Stimulated activated CD8-positive, alpha-beta memory T cell treated with anti-CD3 and anti-CD28 coated beads, Interleukin-15, amount 100 ng/mL, for 1 hour (primary cell): ENCODE measurements at regions not wholly inside any gene's neighbourhood (a gene's known extent, or its start where the extent isn't known, plus 50 kb on each side); places are given as distances from the start of the nearest gene placed in this dataset.
"Not testable (repeated sequence)": the region's sequence is repeated elsewhere in the genome, so short reads cannot be mapped to it uniquely, and the experiment has no call there.

Experiments
- DNase-seq: peaks from one replicate; pipeline ENCODE4 v3.0.0-alpha.2; 2020; ENCODE audit warnings: low read depth

- DNase-seq = no peak
These were observed 56.1 kb downstream of the GPR85 start for GRCh38 chr7:113030489-113030888.

GRCh38 chr7:113026941-113027340 is 59.7 kb downstream of the GPR85 start:
- no peak for DNase-seq

- not testable (repeated sequence) for DNase-seq
These were observed 69.3 kb downstream of the GPR85 start for GRCh38 chr7:113017144-113017857.

GRCh38 chr7:113015034-113015645 is 71.5 kb downstream of the GPR85 start:
- DNase-seq = no peak

- DNase-seq = no peak
These were observed 72.7 kb downstream of the GPR85 start for GRCh38 chr7:113013761-113014449.

- DNase-seq = not testable (repeated sequence)
These were observed 73.8 kb downstream of the GPR85 start for GRCh38 chr7:113012862-113013261.

GRCh38 chr7:113010377-113010776 is 76.2 kb downstream of the GPR85 start:
- DNase-seq = no peak

- DNase-seq = no peak
These were observed 77.9 kb downstream of the GPR85 start for GRCh38 chr7:113008755-113009154.

- no peak for DNase-seq
These were observed 81.7 kb downstream of the GPR85 start for GRCh38 chr7:113004726-113005454.

- DNase-seq = no peak
These were observed 86.2 kb downstream of the GPR85 start for GRCh38 chr7:113000316-113001020.

GRCh38 chr7:112997831-112998230 is 88.8 kb downstream of the GPR85 start:
- DNase-seq = no peak

- DNase-seq = no peak
These were observed 90.2 kb downstream of the GPR85 start for GRCh38 chr7:112996331-112996871.

GRCh38 chr7:112995059-112995824 is 91.4 kb downstream of the GPR85 start:
- no peak for DNase-seq

- no peak for DNase-seq
These were observed 92.0 kb downstream of the GPR85 start for GRCh38 chr7:112994656-112995055.

GRCh38 chr7:112990624-112991023 is 96.0 kb downstream of the GPR85 start:
- no peak for DNase-seq

- no peak for DNase-seq
These were observed 97.1 kb downstream of the GPR85 start for GRCh38 chr7:112989531-112989930.

GRCh38 chr7:112987171-112987570 is 99.5 kb downstream of the GPR85 start:
- no peak for DNase-seq

GRCh38 chr7:112986256-112987031 is 100.2 kb downstream of the GPR85 start:
- no peak for DNase-seq

- no peak for DNase-seq
These were observed 101.1 kb downstream of the GPR85 start for GRCh38 chr7:112985377-112985987.
